GM19468 (cell line): ENCODE measurements at regions not wholly inside any gene's neighbourhood (a gene's known extent, or its start where the extent isn't known, plus 50 kb on each side); places are given as distances from the start of the nearest gene placed in this dataset.

Source experiments
- ATAC-seq: cut with Tn5 transposase; IDR thresholded peaks from one replicate; pipeline ENCODE4 v1.9.1; 2021; ENCODE audit warnings: mild to moderate bottlenecking, moderate library complexity, moderate number of reproducible peaks; ENCODE audit not compliant: unreplicated experiment; ENCODE audit errors: extremely low read depth

- no peak for ATAC-seq
Measured at GRCh38 chr21:16588433-16588860, 858.7 kb downstream of the USP25 start.

- no peak for ATAC-seq
Measured at GRCh38 chr21:16589006-16589898, 859.5 kb downstream of the USP25 start.

- no peak for ATAC-seq
Measured at GRCh38 chr21:16590186-16590585, 860.4 kb downstream of the USP25 start.

- ATAC-seq: no peak
Measured at GRCh38 chr21:16590641-16591292, 861.0 kb downstream of the USP25 start.

- no peak for ATAC-seq
Measured at GRCh38 chr21:16592381-16592780, 862.6 kb downstream of the USP25 start.

DNA sequence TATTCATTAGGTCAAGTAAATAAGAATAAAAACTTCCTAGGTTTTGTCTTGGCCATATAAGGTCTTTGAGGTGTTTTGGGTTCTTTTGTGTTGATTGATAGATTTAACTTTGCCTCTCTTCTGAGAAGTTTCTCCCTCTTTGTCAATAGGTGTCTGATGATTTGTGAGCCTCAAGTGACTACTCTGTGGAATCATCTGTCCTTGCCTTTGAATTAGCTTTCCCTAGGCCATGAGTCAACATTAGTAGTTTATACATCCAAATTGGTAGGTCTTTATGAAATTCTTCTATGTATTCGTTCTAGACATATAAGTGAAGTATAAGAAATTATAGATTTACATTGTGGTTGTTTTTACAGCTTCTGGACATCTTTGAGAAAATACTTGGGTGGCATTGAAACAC lies 864.4 kb downstream of the USP25 start:
- ATAC-seq: no peak

DNA sequence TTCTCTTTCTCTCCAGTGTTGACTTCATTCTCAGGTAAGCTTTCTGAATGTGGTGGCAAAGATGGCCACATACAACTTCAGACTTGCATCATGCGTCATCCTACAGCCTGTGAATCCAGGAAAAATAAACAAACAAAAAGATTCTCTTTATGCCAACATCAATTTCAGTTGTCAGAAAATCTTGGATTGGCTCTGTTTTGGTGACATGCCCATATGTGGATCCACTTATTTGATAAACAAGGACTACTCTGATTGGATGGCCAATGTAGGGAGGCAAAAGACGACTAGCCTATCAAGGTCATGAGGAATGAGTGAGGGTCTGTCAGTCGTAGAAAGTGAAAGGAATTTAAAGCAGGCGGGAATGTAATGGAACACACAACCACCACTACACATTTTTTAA lies 866.6 kb downstream of the USP25 start:
- no peak for ATAC-seq

- ATAC-seq: no peak
Measured at GRCh38 chr21:16597753-16598152, 868.0 kb downstream of the USP25 start.

DNA sequence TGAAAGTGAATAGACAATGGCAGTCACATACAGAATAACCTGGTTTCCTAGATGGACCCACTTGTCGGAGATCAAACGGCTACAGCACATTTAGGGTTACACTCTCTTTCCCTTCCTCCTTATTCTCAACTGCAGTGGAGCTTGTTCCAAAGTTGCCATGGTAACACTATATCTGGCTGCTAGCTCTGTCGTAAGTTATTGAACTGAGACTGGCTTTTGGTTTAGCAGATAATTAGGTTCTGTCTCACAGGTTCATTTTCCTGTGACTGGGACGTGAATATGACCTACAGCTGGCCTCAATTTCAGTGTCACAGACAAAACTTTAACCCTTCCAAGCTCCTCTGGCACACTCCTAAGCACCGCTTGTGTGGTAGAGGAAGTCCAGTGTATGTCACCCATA lies 875.8 kb downstream of the USP25 start:
- ATAC-seq: no peak

DNA sequence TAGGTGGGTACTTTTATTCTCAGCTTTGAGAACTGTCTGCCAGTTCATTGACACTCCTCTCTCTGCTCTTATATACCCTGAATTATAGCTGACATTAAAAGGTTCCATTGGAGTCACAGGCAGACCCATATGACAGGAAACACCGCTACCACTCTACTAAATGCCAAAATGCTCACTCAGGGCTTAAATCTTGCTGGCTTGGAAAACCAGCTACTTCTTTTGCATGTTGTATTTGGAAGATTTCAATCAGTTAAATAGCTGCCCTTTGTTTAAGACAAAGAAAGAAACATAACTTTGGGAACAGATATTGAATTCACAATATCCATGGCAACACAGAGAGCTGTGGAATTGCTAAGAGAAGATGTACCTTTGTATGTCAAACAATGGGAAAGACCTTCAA lies 876.5 kb downstream of the USP25 start:
- no peak for ATAC-seq

- no peak for ATAC-seq
Measured at GRCh38 chr21:16608209-16608830, 878.5 kb downstream of the USP25 start.

DNA sequence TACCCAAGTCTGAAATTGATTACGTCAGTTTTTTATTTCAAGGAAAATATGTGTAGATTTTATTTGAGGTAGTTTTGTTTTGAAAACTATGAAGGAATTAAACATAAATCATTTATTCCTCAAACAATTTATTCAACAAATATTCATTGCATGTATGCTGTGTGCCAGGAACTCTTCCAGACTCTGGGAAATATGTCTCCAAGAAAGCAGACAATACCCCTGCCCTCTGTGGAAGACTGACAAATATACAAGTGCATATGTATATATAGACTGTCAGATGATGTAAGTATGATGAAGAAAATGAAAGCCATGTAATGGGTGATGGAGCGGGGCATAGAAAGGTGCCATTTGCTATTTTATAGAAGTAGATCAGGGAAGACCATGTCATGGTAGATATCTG lies 889.5 kb downstream of the USP25 start:
- ATAC-seq: no peak

DNA sequence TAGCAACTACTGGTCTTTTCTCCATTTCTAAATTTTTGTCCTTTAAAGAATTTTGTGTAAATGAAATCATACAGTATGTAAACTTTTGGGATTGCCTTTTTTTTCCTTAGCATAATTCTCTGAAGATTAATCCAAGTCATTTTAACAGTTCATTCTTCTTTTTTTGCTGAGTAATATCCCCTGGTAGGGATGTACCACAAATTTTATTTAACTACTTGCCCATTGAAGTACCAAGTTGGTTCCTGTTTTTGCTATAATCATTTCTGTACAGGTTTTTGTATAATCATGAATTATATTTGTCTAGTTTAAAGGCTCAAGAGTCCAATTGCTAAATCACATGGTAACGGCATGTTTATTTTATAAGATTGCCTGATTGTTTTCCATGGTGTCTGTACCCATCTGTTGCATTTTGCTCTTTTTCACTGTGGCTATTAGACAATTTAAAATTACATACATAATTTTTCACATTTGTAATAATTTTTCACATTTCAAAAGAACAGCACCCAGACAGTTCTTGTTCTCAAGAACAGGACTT lies 891.1 kb downstream of the USP25 start:
- ATAC-seq: no peak

GRCh38 chr21:16624479-16625118 lies 888.2 kb upstream of the CXADR start:
- ATAC-seq: no peak

GRCh38 chr21:16625491-16625890 lies 887.4 kb upstream of the CXADR start:
- no peak for ATAC-seq

DNA sequence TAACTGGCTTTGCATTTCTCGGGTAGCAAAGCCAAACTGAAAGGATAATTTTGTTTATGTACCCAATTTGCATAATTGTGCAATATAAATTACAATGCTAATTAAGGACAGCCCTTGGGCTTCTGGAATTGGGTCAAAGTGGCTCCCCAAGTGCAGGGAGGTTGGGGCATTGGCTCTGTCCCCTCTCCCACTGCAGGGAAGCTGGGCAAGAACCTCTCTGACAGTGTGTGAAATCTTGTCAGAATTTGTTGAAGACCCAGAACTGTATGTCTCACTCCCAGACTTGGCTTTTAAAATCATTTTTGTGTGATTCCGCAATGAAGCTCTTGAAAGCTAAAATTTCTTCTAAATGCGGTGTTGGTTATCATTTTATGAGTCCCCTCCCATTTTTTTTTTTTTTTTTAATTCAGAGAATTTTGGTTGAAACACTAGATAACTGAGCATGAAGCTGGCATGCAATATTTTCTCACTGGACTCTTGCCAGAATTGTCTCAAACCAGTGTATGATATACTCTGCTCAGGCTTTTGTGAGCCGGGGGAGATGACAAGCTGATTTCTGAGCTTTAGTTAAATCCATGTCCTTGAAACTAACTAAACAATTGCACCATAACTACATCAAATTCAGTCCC lies 878.9 kb upstream of the CXADR start:
- ATAC-seq: no peak

DNA sequence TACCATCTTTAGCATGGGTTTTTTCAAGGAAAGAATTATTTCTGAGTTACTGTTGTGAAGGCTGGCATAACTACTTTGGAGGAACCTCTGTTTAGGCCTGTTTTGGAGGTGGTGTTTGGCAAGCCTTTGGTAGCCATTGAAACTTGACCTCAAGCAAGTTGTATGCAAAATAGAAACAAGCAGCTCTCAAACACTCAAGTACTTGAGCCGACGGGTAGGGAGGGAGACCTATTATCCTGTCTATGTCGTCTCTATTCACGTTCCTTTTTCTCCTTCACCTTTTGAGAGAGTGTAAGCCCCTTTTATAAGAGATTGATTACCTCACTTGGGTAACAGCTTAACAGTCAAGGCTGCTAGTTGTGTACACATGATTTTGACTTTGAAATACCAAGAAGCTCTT lies 878.3 kb upstream of the CXADR start:
- ATAC-seq: no peak

DNA sequence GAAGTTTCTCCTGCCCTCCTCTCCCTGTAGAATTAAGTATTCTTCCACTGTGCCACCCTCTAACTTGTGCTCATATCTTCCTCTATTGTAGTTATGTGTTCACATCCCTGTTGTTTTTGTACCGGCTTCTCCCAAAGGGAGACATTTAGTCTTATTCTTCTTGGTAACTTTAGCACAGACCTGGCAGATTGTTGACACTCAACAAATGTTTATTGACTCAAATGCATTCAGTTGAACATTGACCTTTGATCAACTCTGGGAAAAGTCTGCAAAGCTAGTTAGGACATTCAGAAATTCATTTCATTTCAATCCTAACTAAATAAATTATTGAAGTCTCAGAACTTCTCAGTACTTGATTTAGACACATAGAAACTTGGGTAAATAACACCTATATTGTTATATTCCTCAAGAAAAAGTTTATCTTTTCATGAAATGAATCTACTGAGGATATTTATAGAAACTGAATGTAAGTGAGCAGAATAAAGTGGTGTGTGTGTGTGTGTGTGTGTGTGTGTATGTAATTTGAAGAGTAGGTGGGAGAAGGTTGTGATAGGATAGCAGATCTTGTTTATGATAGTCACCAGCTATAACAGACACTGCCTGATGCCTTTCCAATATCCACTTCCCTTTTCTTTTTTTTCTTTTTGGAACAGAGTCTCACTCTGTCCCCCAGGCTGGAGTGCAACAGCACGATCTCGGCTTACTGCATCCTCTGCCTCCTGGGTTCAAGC lies 872.4 kb upstream of the CXADR start:
- ATAC-seq: no peak

DNA sequence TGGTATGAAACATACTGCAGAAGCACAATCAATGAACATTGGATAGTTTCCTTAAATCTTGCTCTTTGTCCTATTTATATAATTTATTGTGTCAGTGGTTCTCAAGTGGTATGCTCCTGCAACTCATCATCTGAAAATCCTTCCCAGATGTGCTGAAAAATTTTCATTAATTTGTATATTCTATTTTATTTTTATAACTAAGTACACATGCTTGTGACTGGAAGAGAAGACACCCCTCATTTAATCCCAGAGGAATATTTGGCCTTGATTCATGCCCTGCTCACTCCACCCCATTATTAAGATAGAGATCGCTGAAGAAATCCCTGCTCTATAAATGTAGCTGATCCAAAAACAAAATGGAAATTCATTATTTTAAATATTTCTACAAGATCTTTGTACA lies 870.5 kb upstream of the CXADR start:
- no peak for ATAC-seq
